Caco-2 (cell line): ENCODE measurements at regions not wholly inside any gene's neighbourhood (a gene's known extent, or its start where the extent isn't known, plus 50 kb on each side); places are given as distances from the start of the nearest gene placed in this dataset.
"Not testable (repeated sequence)": the region's sequence is repeated elsewhere in the genome, so short reads cannot be mapped to it uniquely, and the experiment has no call there.

Experiments
- BruUV-seq: library from RNA; stranded (reverse); fragments of 400-500 nt; replicated peaks from 2 replicates; lab custom pipeline; 2021; lab: Mats Ljungman, UMichigan
- CTCF ChIA-PET: fragments of 300-600 bp; sonication (Branson Sonifier 250); formaldehyde crosslinking; loops from one replicate; lab custom pipeline; 2022; ENCODE audit warnings: antibody characterized with exemption; lab: Charles Lee
- POLR2A ChIA-PET: fragments of 300-600 bp; sonication (Branson Sonifier 250); formaldehyde crosslinking; loops from one replicate; lab custom pipeline; 2022; ENCODE audit warnings: antibody characterized with exemption; lab: Charles Lee
- DNase-seq, 2 experiments: peaks; one replicate each; pipeline versions ENCODE4 v3.0.0 to v3.0.0-alpha.2; 2020 to 2022
- H3K27me3 ChIP-seq: replicated peaks from 2 replicates; pipeline ENCODE4 v1.6.0; 2011; ENCODE audit warnings: low read length; ENCODE audit not compliant: control insufficient read depth, insufficient read depth
- H3K36me3 ChIP-seq: 2 replicates; pipeline ENCODE4 v1.5.1; 2011; ENCODE audit warnings: low read length; ENCODE audit not compliant: control insufficient read depth, insufficient read depth
- H3K4me1 ChIP-seq: fragments of 250-450 bp; sonication (Bioruptor Pico); 2 replicates; pipeline ENCODE4 v1.5.1; 2020; ENCODE audit warnings: mild to moderate bottlenecking
- H3K4me3 ChIP-seq: 2 replicates; pipeline ENCODE4 v1.5.1; 2011; ENCODE audit warnings: low read depth, mild to moderate bottlenecking, control low read depth, low read length
- H3K9me3 ChIP-seq: fragments of 250-450 bp; sonication (Bioruptor Pico); 2 replicates; pipeline ENCODE4 v1.5.1; 2020; ENCODE audit warnings: mild to moderate bottlenecking, moderate library complexity
- H3K27ac Mint-ChIP-seq: one replicate; pipeline ENCODE4 v1.8.0; 2022; ENCODE audit warnings: mixed read lengths; ENCODE audit not compliant: unreplicated experiment
- H3K27me3 Mint-ChIP-seq: one replicate; pipeline ENCODE4 v1.8.0; 2022; ENCODE audit warnings: mixed read lengths; ENCODE audit not compliant: insufficient read depth, unreplicated experiment
- H3K36me3 Mint-ChIP-seq: one replicate; pipeline ENCODE4 v1.8.0; 2022; ENCODE audit warnings: mild to moderate bottlenecking, mixed read lengths; ENCODE audit not compliant: insufficient read depth, unreplicated experiment
- H3K4me1 Mint-ChIP-seq: one replicate; pipeline ENCODE4 v1.8.0; 2022; ENCODE audit warnings: low read depth, mixed read lengths; ENCODE audit not compliant: unreplicated experiment
- H3K4me3 Mint-ChIP-seq: one replicate; pipeline ENCODE4 v1.8.0; 2022; ENCODE audit warnings: mild to moderate bottlenecking, moderate library complexity, mixed read lengths; ENCODE audit not compliant: unreplicated experiment
- H3K9me3 Mint-ChIP-seq: one replicate; pipeline ENCODE4 v1.8.0; 2022; ENCODE audit warnings: mixed read lengths; ENCODE audit not compliant: unreplicated experiment
- CTCF ChIP-seq, 2 experiments: fragments of 200-600 bp in 1 of 2; IDR thresholded peaks; 1 replicate in 1 of 2; 2 replicates in 1 of 2; pipeline versions ENCODE4 v1.5.1 to v1.8.0; 2011 to 2022; ENCODE audit warnings: antibody characterized with exemption in 1 of 2, control low read depth in 1 of 2, inconsistent platforms in 1 of 2, low read depth in 1 of 2, low read length in 1 of 2, mild to moderate bottlenecking in 1 of 2, moderate library complexity in 1 of 2; ENCODE audit not compliant: insufficient read depth in 1 of 2, severe bottlenecking in 1 of 2, unreplicated experiment in 1 of 2
- intact Hi-C: fragments of 100-400 bp; cut with micrococcal nuclease; formaldehyde crosslinking; loops from one replicate; pipeline ENCODE4 v1.10.0; 2022; ENCODE audit not compliant: unreplicated experiment

GRCh38 chr18:78505851-78506461 lies 473.7 kb upstream of the SALL3 start:
- H3K4me3 Mint-ChIP-seq: no peak overlapping the region
- no peak overlapping the region for H3K4me3 ChIP-seq
- H3K4me1 Mint-ChIP-seq: no peaks in the 10 kb centered on the region
- no peaks in the 10 kb centered on the region for H3K9me3 ChIP-seq
- no peaks in the 10 kb centered on the region for H3K36me3 Mint-ChIP-seq
- intact Hi-C loops: no loop called here
- no peaks in the 10 kb centered on the region for H3K9me3 Mint-ChIP-seq
- no peaks in the 10 kb centered on the region for H3K4me1 ChIP-seq
- no peaks in the 10 kb centered on the region for H3K27me3 Mint-ChIP-seq
- TF ChIP-seq CTCF (IDR thresholded peaks at IDR 0.05; ENCODE audit: insufficient read depth in 1 of 2, low read depth in 1 of 2, low read length in 1 of 2, severe bottlenecking in 1 of 2, unreplicated experiment in 1 of 2): no peak
- no peaks in the 10 kb centered on the region for H3K27me3 ChIP-seq
- DNase-seq: no peak
- CTCF ChIA-PET: no interaction called here
- POLR2A ChIA-PET: no interaction called here
- BruUV-seq: no TSS peak
- no peaks in the 10 kb centered on the region for H3K36me3 ChIP-seq
- no peak overlapping the region for H3K27ac Mint-ChIP-seq

DNA sequence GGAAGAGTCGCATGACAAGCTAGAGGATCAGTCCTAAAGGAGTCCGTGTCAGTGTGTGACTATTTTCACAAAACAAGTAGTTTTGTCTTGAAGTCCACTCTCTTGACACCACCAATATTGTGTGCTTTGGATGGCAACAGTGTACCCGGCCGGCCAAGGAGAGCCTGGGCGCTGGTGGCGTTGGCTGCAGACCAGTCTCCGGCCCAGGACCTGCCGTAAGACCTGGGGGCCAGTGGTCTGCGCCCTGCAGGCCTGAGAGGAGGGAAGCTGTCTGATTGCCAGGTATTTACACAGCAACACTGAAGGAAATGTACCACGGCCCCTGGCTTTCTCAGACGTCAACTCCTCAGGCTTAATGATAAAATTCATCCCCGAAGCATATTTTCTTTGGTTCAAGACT lies 472.4 kb upstream of the SALL3 start:
- ChIA-PET POLR2A (no interaction called here), CTCF (no interaction called here)
- Mint-ChIP-seq H3K27ac (no peak overlapping the region), H3K9me3 (no peaks in the 10 kb centered on the region), H3K27me3 (no peaks in the 10 kb centered on the region), H3K4me3 (no peak overlapping the region), H3K36me3 (no peaks in the 10 kb centered on the region), H3K4me1 (no peaks in the 10 kb centered on the region)
- no TSS peak for BruUV-seq
- H3K4me1 ChIP-seq: no peaks in the 10 kb centered on the region
- DNase-seq: no peak
- H3K4me3 ChIP-seq: no peak overlapping the region
- no peaks in the 10 kb centered on the region for H3K9me3 ChIP-seq
- H3K36me3 ChIP-seq: no peaks in the 10 kb centered on the region
- TF ChIP-seq CTCF (IDR thresholded peaks at IDR 0.05; ENCODE audit: insufficient read depth in 1 of 2, low read depth in 1 of 2, low read length in 1 of 2, severe bottlenecking in 1 of 2, unreplicated experiment in 1 of 2): no peak
- H3K27me3 ChIP-seq: no peaks in the 10 kb centered on the region
- intact Hi-C loops: no loop called here

DNA sequence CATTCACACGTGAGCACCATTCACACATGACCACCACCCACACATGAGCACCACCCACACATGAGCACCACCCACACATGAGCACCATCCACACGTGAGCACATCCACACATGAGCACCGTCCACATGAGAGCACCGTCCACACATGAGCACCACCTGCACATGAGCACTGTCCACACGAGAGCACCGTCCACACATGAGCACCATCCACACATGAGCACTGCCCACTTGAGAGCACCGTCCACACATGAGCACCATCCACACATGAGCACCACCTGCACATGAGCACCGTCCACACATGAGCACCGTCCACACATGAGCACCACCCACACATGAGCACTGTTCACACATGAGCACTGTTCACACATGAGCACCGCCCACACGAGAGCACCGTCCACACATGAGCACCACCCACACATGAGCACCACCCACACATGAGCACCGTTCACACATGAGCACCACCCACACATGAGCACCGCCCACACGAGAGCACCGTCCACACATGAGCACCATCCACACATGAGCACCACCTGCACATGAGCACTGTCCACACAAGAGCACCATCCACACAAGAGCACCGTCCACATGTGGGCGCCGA lies 471.3 kb upstream of the SALL3 start:
- H3K36me3 ChIP-seq, POLR2A ChIA-PET, CTCF ChIA-PET, intact Hi-C loops, H3K9me3 ChIP-seq, H3K4me3 ChIP-seq, H3K9me3 Mint-ChIP-seq, DNase-seq, H3K4me3 Mint-ChIP-seq, H3K27me3 ChIP-seq, H3K4me1 Mint-ChIP-seq, H3K27me3 Mint-ChIP-seq, H3K36me3 Mint-ChIP-seq, H3K4me1 ChIP-seq, H3K27ac Mint-ChIP-seq, BruUV-seq: not testable (repeated sequence)
